Astrocyte of the cerebellum (primary cell): ENCODE measurements at regions not wholly inside any gene's neighbourhood (a gene's known extent, or its start where the extent isn't known, plus 50 kb on each side); places are given as distances from the start of the nearest gene placed in this dataset.

ENCODE experiments used
- DNase-seq: peaks from one replicate; pipeline ENCODE4 v3.0.0-alpha.2; 2011; ENCODE audit warnings: low read depth
- H3K4me3 ChIP-seq: 2 replicates; pipeline ENCODE4 v1.5.1; 2011; ENCODE audit warnings: mild to moderate bottlenecking, low read depth, low read length, moderate library complexity
- CTCF ChIP-seq: IDR thresholded peaks from 2 replicates; pipeline ENCODE4 v1.5.1; 2012; ENCODE audit warnings: low read length, low read depth, moderate library complexity, mild to moderate bottlenecking; ENCODE audit errors: missing control alignments
- in situ Hi-C: cut with HindIII; loops from 2 replicates; pipeline ENCODE4 v1.10.0; 2017; ENCODE audit warnings: low sequenced_read_pairs

GRCh38 chr11:32184041-32184722, 93.3 kb downstream of the RCN1 start:
- no peak overlapping the region for H3K4me3 ChIP-seq
- DNase-seq, result no peak
- no peak for TF ChIP-seq CTCF
- in situ Hi-C loops, result no loop called here

GRCh38 chr11:32184723-32185376, 94.0 kb downstream of the RCN1 start:
- H3K4me3 ChIP-seq, result no peak overlapping the region
- no peak for DNase-seq
- in situ Hi-C loops, result no loop called here
- no peak for TF ChIP-seq CTCF

GRCh38 chr11:32186118-32186517, 95.2 kb downstream of the RCN1 start:
- no peak for TF ChIP-seq CTCF
- H3K4me3 ChIP-seq, result no peak overlapping the region
- in situ Hi-C loops, result no loop called here
- DNase-seq, result no peak

- in situ Hi-C loops, result no loop called here
- no peak for TF ChIP-seq CTCF
- no peak for DNase-seq
These were observed 96.2 kb downstream of the RCN1 start for GRCh38 chr11:32187111-32187510.

GRCh38 chr11:32188785-32189184, 97.9 kb downstream of the RCN1 start:
- no peak for TF ChIP-seq CTCF
- H3K4me3 ChIP-seq, result no peak overlapping the region
- DNase-seq, result no peak
- in situ Hi-C loops, result no loop called here

More at GRCh38 chr11:32187111-32187510, 96.2 kb downstream of the RCN1 start:
- H3K4me3 ChIP-seq, result no peak overlapping the region

GRCh38 chr11:32196137-32196536, 105.3 kb downstream of the RCN1 start:
- in situ Hi-C loops, result no loop called here
- no peak overlapping the region for H3K4me3 ChIP-seq
- no peak for DNase-seq
- TF ChIP-seq CTCF, result no peak
